ENCODE measurements at regions not wholly inside any gene's neighbourhood (a gene's known extent, or its start where the extent isn't known, plus 50 kb on each side); places are given as distances from the start of the nearest gene placed in this dataset.

- no peak overlapping the region for H2BK20ac ChIP-seq (ENCODE audit: low read length)
- FAIRE-seq (no peak), DNase-seq (ENCODE audit: low read depth in 1 of 2, low spot score in 2 of 2) (no peak)
- H4K20me1 ChIP-seq (replicated peaks in 1 of 2; ENCODE audit: control insufficient read depth in 1 of 2, insufficient read depth in 2 of 2, low read length in 2 of 2) = no peaks in the 10 kb centered on the region
- 92% methylated on average over 5 of the region's 5 CpGs; no CpG with 5 or more reads in 1 of the 2 experiments for WGBS, 2 experiments (ENCODE audit: extremely low coverage in 1 of 2, insufficient coverage in 1 of 2, insufficient read length in 1 of 2, insufficient replicate concordance in 2 of 2, low coverage in 1 of 2, low lambda C conversion rate in 2 of 2, missing lambda C conversion rate in 1 of 2)
- H3K4ac ChIP-seq (replicated peaks; ENCODE audit: insufficient read length, low read depth, low read length) = no peak overlapping the region
- no peak overlapping the region for H2AK5ac ChIP-seq (ENCODE audit: low read depth, low read length)
- H3K9ac ChIP-seq (replicated peaks in 1 of 4; ENCODE audit: extremely low read depth in 1 of 4, low read depth in 3 of 4, low read length in 3 of 4) = no peak overlapping the region
- ChIA-PET POLR2A (ENCODE audit: partially characterized antibody) (interaction anchor here (1.1 to 1.8 kb wide), 3 partner anchors 15 to 88 kb away, joined by 3 to 5 read pairs (median 5); no protein-coding TSS in a partner anchor), CTCF (ENCODE audit: partially characterized antibody) (interaction anchor here (1.2 to 2.3 kb wide), 4 partner anchors 36 to 79 kb away, joined by 3 to 7 read pairs (median 3); no protein-coding TSS in a partner anchor)
- H2BK12ac ChIP-seq (ENCODE audit: low read depth, low read length) = 0 out of 2 replicates have a peak overlapping the region, but pooled peaks have one; percentile 27
- H2BK5ac ChIP-seq (ENCODE audit: low read depth, low read length) = no peak overlapping the region
- H3K4me2 ChIP-seq (ENCODE audit: insufficient read depth in 1 of 2, low read depth in 2 of 2, low read length in 2 of 2) = no peak overlapping the region
- no peak overlapping the region for H3K18ac ChIP-seq (ENCODE audit: extremely low read depth, low read length)
- H3K56ac ChIP-seq (replicated peaks; ENCODE audit: insufficient read length, low read depth, low read length) = no peak overlapping the region
- peak overlapping the region; percentile 29; the same call in 1 of the 2 replicates for H4K8ac ChIP-seq (ENCODE audit: extremely low read depth, insufficient read depth, low read length)
- H4K5ac ChIP-seq (ENCODE audit: insufficient read length, low read depth, low read length) = no peak overlapping the region
- no peak overlapping the region for H2BK15ac ChIP-seq (ENCODE audit: low read length)
- TF ChIP-seq RFX5 (IDR thresholded peaks at IDR 0.05; ENCODE audit: borderline replicate concordance, low read depth, low read length) (no peak), BACH1 (IDR thresholded peaks at IDR 0.05; ENCODE audit: low read length) (no peak), KDM1A (IDR thresholded peaks at IDR 0.05; ENCODE audit: borderline replicate concordance, low read length) (no peak)
- peaks cover 6% of the 10 kb centered on the region for H3K79me1 ChIP-seq (ENCODE audit: low read depth, low read length)
- peaks cover 0 to 22% of the 10 kb centered on the region in 2 experiments; a peak in 2 of 4 replicates for H3K79me2 ChIP-seq (ENCODE audit: control insufficient read depth in 1 of 2, insufficient read depth in 2 of 2, low read length in 2 of 2)
- H3K23me2 ChIP-seq (ENCODE audit: low read depth, low read length) = no peaks in the 10 kb centered on the region; the same call in 1 of the 2 replicates
- peaks cover 0 to 10% (median 3%) of the 10 kb centered on the region in 4 experiments; a peak in 5 of 7 replicates for H3K4me1 ChIP-seq (replicated peaks in 1 of 4; ENCODE audit: control insufficient read depth in 3 of 4, insufficient read depth in 4 of 4, low read length in 3 of 4)
- no peak overlapping the region for H3K4me3 ChIP-seq (ENCODE audit: extremely low read depth in 1 of 4, insufficient read depth in 2 of 4, low read depth in 3 of 4, low read length in 4 of 4)
- H2AFZ ChIP-seq (ENCODE audit: low read length) = no peak overlapping the region
- no peak overlapping the region for H3K27ac ChIP-seq (ENCODE audit: low read depth, low read length)
- H4K91ac ChIP-seq (replicated peaks; ENCODE audit: insufficient read length, low read length) = no peak overlapping the region
- no peak overlapping the region for H3K23ac ChIP-seq (ENCODE audit: insufficient read length)
- H2BK120ac ChIP-seq (replicated peaks; ENCODE audit: low read depth, low read length) = no peak overlapping the region
- no peaks in the 10 kb centered on the region for H3K36me3 ChIP-seq (ENCODE audit: control insufficient read depth in 2 of 4, insufficient read depth in 4 of 4, low read length in 3 of 4)
- no peaks in the 10 kb centered on the region for H3K27me3 ChIP-seq (replicated peaks in 1 of 4; ENCODE audit: control insufficient read depth in 3 of 4, extremely low read depth in 1 of 4, insufficient read depth in 3 of 4, low read length in 3 of 4)
- H3K9me3 ChIP-seq (ENCODE audit: insufficient read depth in 2 of 2, low read depth in 1 of 2, low read length in 1 of 2) = no peaks in the 10 kb centered on the region
- no peak overlapping the region for H3K14ac ChIP-seq (ENCODE audit: insufficient read length)
Observed at GRCh38 chr21:31501926-31502325, 157.6 kb upstream of the SOD1 start.
